Bronchial epithelial cell (primary cell): ENCODE measurements at regions not wholly inside any gene's neighbourhood (a gene's known extent, or its start where the extent isn't known, plus 50 kb on each side); places are given as distances from the start of the nearest gene placed in this dataset.
A peak's percentile ranks its signal among the peaks of the same experiment; 100 is the strongest.

Experiments used
- DNase-seq: peaks from one replicate; pipeline ENCODE4 v3.0.0-alpha.2; 2010; ENCODE audit warnings: low read depth
- FAIRE-seq: peaks from 2 replicates; lab custom pipeline; 2011; peaks lifted over from hg19 to GRCh38; lab: Jason Lieb, UNC
- H3K27me3 ChIP-seq: 2 replicates; pipeline ENCODE4 v1.5.1; 2011; ENCODE audit warnings: low read length; ENCODE audit not compliant: control insufficient read depth, insufficient read depth
- H3K36me3 ChIP-seq: 2 replicates; pipeline ENCODE4 v1.5.1; 2011; ENCODE audit warnings: low read length; ENCODE audit not compliant: control insufficient read depth, insufficient read depth
- H3K4me3 ChIP-seq: 2 replicates; pipeline ENCODE4 v1.5.1; 2011; ENCODE audit warnings: mild to moderate bottlenecking, low read depth, low read length, control low read depth
- CTCF ChIP-seq: IDR thresholded peaks from 2 replicates; pipeline ENCODE4 v1.5.1; 2011; ENCODE audit warnings: mild to moderate bottlenecking, moderate library complexity, low read length, control low read depth, inconsistent platforms; ENCODE audit not compliant: insufficient read depth, severe bottlenecking

- TF ChIP-seq CTCF: no peak
- no peaks in the 10 kb centered on the region for H3K27me3 ChIP-seq
- H3K4me3 ChIP-seq: no peak overlapping the region
- FAIRE-seq (no peak), DNase-seq (no peak)
- H3K36me3 ChIP-seq: no peaks in the 10 kb centered on the region
Observed at GRCh38 chr2:82657106-82657505, 1802.0 kb downstream of the SUCLG1 start.

GRCh38 chr2:82656420-82656819 lies 1802.7 kb downstream of the SUCLG1 start:
- H3K36me3 ChIP-seq: no peaks in the 10 kb centered on the region
- no peak for DNase-seq
- no peak for TF ChIP-seq CTCF
- no peak overlapping the region for H3K4me3 ChIP-seq
- no peaks in the 10 kb centered on the region for H3K27me3 ChIP-seq
- no peak for FAIRE-seq

GRCh38 chr2:82652117-82652516 lies 1807.0 kb downstream of the SUCLG1 start:
- FAIRE-seq (no peak), DNase-seq (no peak)
- Histone ChIP-seq H3K4me3 (no peak overlapping the region), H3K27me3 (no peaks in the 10 kb centered on the region), H3K36me3 (no peaks in the 10 kb centered on the region)
- no peak for TF ChIP-seq CTCF

- H3K36me3 ChIP-seq: no peaks in the 10 kb centered on the region
- TF ChIP-seq CTCF: no peak
- no peak for FAIRE-seq
- no peaks in the 10 kb centered on the region for H3K27me3 ChIP-seq
- H3K4me3 ChIP-seq: no peak overlapping the region
- DNase-seq: peak; percentile 33
Observed at GRCh38 chr2:82650038-82650437, 1809.0 kb downstream of the SUCLG1 start.

- no peak for FAIRE-seq
- Histone ChIP-seq H3K27me3 (no peaks in the 10 kb centered on the region), H3K36me3 (no peaks in the 10 kb centered on the region), H3K4me3 (no peak overlapping the region)
- no peak for TF ChIP-seq CTCF
- no peak for DNase-seq
Observed at GRCh38 chr2:82641598-82642180, 1817.4 kb downstream of the SUCLG1 start.

- FAIRE-seq (no peak), DNase-seq (peak; percentile 40)
- H3K36me3 ChIP-seq: no peaks in the 10 kb centered on the region
- no peaks in the 10 kb centered on the region for H3K27me3 ChIP-seq
- no peak overlapping the region for H3K4me3 ChIP-seq
- no peak for TF ChIP-seq CTCF
Observed at GRCh38 chr2:82636402-82637020, 1822.6 kb downstream of the SUCLG1 start.
